AG10803 (cell line): ENCODE measurements at regions not wholly inside any gene's neighbourhood (a gene's known extent, or its start where the extent isn't known, plus 50 kb on each side); places are given as distances from the start of the nearest gene placed in this dataset.

Experiments
- DNase-seq: peaks from one replicate; pipeline ENCODE4 v3.0.0; 2010; ENCODE audit warnings: low read depth
- H3K4me3 ChIP-seq: 2 replicates; pipeline ENCODE4 v1.5.1; 2011; ENCODE audit warnings: mild to moderate bottlenecking, low read length, control low read depth
- TF ChIP-seq, protein P1 (sequence below): conservative IDR thresholded peaks from 2 replicates; pipeline ENCODE4 v1.5.1; 2011; ENCODE audit warnings: mild to moderate bottlenecking, low read length, control low read depth, inconsistent platforms

DNA sequence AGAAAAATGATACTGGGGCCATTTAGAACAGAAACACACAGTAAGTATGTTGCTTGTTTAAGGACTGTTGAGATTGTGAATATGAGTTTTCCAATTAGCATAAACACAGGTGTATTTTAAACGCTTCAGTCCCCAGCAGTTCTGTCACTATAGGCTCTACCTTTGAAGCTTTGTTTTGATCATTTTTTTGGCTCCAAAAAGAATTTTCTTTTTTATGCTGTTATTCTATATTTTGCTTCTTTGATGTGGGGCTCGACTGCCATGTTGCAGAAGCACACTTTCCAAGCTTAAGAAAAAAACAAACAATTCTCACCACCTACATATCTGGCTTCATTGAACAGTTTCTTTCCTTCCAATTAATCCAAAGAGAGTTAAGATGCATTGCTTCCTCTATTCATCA is 131.0 kb upstream of the DMAC1 start:
- DNase-seq = no peak
- TF ChIP-seq, protein P1, sequence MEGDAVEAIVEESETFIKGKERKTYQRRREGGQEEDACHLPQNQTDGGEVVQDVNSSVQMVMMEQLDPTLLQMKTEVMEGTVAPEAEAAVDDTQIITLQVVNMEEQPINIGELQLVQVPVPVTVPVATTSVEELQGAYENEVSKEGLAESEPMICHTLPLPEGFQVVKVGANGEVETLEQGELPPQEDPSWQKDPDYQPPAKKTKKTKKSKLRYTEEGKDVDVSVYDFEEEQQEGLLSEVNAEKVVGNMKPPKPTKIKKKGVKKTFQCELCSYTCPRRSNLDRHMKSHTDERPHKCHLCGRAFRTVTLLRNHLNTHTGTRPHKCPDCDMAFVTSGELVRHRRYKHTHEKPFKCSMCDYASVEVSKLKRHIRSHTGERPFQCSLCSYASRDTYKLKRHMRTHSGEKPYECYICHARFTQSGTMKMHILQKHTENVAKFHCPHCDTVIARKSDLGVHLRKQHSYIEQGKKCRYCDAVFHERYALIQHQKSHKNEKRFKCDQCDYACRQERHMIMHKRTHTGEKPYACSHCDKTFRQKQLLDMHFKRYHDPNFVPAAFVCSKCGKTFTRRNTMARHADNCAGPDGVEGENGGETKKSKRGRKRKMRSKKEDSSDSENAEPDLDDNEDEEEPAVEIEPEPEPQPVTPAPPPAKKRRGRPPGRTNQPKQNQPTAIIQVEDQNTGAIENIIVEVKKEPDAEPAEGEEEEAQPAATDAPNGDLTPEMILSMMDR = no peak
- H3K4me3 ChIP-seq = no peak overlapping the region

DNA sequence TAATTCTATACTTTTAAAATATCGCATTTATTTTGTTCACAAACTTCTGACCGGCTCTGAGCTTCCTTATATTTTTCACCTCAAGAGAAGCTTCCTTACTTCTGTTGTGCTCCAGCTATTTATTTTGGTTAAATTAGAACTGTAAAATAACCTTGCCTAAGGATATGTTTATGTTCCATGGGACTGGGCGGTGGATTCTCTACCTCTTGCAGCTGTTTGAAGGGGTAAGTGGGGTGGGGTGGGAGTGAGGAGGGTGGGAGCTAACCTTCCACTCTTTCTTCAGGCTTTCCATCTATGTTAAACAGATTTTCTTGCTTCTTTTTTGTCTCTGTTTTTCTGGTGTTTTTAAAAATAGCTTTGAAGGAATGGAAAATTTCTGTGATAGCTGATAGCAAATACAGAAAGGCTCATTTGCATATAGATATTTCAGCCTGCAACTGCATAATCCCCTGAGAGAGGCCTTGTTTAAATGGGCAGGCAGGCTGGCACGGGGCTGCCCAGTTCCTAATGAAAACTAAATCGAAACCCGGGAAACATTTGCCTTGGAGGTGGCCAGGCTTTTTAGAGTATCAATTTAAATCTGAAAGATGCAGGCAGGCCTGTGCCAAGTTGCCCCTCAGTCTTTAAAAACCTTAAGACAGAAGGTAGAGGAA is 122.1 kb upstream of the DMAC1 start:
- H3K4me3 ChIP-seq = no peak overlapping the region
- no peak for DNase-seq

DNA sequence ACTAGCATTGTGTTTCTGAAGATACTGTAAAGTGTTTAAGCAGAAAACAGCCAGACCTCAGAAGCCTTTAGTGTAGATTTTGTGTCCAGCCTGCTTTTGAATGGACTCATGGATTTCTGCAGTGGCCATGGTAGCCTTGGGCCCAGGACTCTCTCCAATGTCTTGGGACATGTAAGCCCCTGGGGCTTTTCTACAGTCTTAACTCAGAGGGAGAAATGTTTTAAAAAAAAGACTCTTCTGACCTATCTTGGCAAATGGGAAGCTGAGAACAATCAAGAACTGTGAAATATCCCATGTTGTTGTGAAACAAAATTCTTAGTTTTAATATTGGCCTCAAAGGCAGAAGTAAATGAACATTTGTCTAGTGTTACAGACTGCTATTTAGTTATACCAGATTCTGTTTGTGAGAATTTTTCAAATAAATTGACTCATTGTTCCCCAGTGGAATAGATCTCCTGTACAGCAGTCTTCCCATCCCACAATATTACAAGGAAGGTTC is 112.5 kb upstream of the DMAC1 start:
- TF ChIP-seq, protein P1 = no peak
- no peak for DNase-seq

More for the DNA sequence above, 122.1 kb upstream of the DMAC1 start:
- TF ChIP-seq, protein P1 = no peak

DNA sequence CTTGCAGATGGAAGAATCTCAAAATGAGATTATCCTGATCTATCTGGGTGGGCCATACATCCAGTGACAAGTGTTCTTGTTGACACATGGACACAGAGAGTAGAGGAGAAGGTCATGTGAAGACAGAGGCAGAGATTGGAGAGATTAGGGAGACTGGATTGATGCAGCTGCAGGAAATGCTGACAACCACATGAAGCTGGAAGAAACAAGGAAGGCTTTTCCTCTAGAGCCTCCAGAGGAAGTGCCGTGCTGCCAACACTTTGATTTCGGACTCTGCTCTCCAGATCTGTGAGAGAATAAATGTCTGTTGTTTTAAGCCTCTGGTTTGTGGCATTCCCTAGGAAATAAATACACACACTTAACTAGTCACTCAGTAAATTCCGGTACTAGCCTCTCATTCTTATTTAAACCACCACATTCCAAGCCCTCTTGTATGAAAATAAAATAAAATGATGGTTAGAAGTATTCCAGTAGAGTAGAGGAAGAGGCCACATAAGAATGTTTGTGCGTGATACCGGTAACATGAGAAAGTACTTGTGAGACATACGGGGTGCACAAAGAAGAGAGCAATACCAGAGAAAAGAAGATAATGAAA is 110.9 kb upstream of the DMAC1 start:
- H3K4me3 ChIP-seq = no peak overlapping the region
- TF ChIP-seq, protein P1 = no peak
- DNase-seq = no peak

More for the DNA sequence above, 112.5 kb upstream of the DMAC1 start:
- H3K4me3 ChIP-seq = no peak overlapping the region

DNA sequence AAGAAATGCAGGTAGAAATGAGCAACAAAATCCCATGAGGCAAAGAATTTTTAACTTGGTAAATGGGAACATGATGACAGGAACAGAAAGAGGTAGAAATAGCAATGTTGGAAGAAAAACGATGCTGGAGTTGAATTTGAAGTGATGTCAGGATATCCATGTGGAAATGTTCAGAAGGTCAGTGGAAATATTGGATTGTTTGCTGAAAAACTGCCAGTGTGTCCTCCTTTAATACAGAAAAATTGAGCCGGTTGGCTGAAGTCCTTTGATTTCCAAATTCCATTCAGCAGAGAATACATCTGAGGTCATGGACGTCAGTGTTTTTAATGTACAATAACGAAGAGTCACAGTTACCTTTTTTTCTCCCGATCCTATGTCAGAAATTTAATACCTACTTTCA is 110.0 kb upstream of the DMAC1 start:
- no peak for DNase-seq
- no peak overlapping the region for H3K4me3 ChIP-seq
- TF ChIP-seq, protein P1 = no peak

DNA sequence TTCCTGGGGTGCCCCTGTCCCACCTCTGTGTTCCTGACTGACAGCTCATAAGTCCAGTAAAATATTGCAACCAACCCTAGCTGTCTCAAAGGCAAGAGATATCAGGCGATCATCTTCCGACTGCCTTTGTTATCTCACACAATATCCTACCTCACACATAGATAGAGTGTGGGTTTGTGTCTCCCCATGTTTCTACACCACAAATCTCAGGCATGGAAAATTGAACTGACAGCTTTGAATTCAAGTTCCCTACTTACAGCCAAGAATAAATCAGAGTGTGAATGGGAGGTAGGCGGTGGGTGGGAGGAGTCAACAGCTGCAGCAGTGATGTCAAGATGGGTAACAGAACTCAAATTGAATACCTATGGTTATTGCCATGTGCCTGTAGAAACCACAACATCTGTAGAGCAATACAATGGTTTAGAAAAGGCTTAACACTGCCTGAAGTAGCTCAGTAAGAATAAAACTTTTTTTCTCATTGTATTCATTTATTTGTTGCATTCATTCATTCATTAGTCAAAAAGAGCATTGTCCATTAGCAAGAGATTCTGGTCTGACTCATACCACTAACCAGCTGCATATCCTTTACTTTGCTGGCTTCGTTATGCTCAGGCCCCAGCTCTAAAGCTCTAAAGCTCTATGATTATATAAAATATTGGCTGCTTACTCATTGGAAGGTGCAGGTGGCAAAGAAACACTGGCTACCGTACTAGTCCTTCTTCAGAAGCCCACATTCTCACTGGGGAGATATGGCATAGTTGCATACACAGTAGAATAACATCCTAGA is 108.2 kb upstream of the DMAC1 start:
- H3K4me3 ChIP-seq = no peak overlapping the region
- TF ChIP-seq, protein P1 = no peak
- DNase-seq = no peak
